GM12865 (cell line): ENCODE measurements at regions not wholly inside any gene's neighbourhood (a gene's known extent, or its start where the extent isn't known, plus 50 kb on each side); places are given as distances from the start of the nearest gene placed in this dataset.

Source experiments
- DNase-seq: peaks from one replicate; pipeline ENCODE4 v3.0.0; 2010; ENCODE audit warnings: low read depth
- H3K4me3 ChIP-seq: 2 replicates; pipeline ENCODE4 v1.5.1; 2011; ENCODE audit warnings: mild to moderate bottlenecking, low read depth, low read length, control low read depth
- CTCF ChIP-seq: IDR thresholded peaks from 2 replicates; pipeline ENCODE4 v1.5.1; 2011; ENCODE audit warnings: low read length, control low read depth, low read depth, inconsistent platforms; ENCODE audit not compliant: insufficient read depth; ENCODE audit errors: missing control alignments

GRCh38 chr16:13767215-13767614 lies 152.7 kb upstream of the ERCC4 start:
- no peak overlapping the region for H3K4me3 ChIP-seq
- no peak for DNase-seq
- no peak for TF ChIP-seq CTCF

GRCh38 chr16:13768471-13768870 lies 151.5 kb upstream of the ERCC4 start:
- H3K4me3 ChIP-seq: no peak overlapping the region
- TF ChIP-seq CTCF: no peak
- DNase-seq: no peak

- TF ChIP-seq CTCF: no peak
- no peak for DNase-seq
- no peak overlapping the region for H3K4me3 ChIP-seq
Measured at GRCh38 chr16:13770436-13770835, 149.5 kb upstream of the ERCC4 start.

GRCh38 chr16:13772782-13773181 lies 147.2 kb upstream of the ERCC4 start:
- no peak for TF ChIP-seq CTCF
- H3K4me3 ChIP-seq: no peak overlapping the region
- DNase-seq: no peak

- TF ChIP-seq CTCF: no peak
- no peak for DNase-seq
- no peak overlapping the region for H3K4me3 ChIP-seq
Measured at GRCh38 chr16:13779676-13780075, 140.3 kb upstream of the ERCC4 start.

- no peak overlapping the region for H3K4me3 ChIP-seq
- DNase-seq: no peak
- no peak for TF ChIP-seq CTCF
Measured at GRCh38 chr16:13780406-13781168, 139.4 kb upstream of the ERCC4 start.

GRCh38 chr16:13781169-13781564 lies 138.8 kb upstream of the ERCC4 start:
- no peak for TF ChIP-seq CTCF
- H3K4me3 ChIP-seq: no peak overlapping the region
- DNase-seq: no peak
